SK-N-SH treated with all-trans-retinoic acid at 6 μM for 48 hours (cell line): ENCODE measurements at regions not wholly inside any gene's neighbourhood (a gene's known extent, or its start where the extent isn't known, plus 50 kb on each side); places are given as distances from the start of the nearest gene placed in this dataset.

Experiments used
- ATAC-seq: fragments of 200-7000 bp; cut with Tn5 transposase; 3 replicates; pipeline ENCODE4 v1.9.1; 2020; ENCODE audit warnings: mild to moderate bottlenecking, moderate library complexity
- ARNTL ChIP-seq: fragments of 450-650 bp; formaldehyde crosslinking; IDR thresholded peaks from 2 replicates; pipeline ENCODE4 v1.5.0; 2020; ENCODE audit warnings: low read depth, mild to moderate bottlenecking, moderate library complexity, borderline replicate concordance
- BACH2 ChIP-seq: fragments of 250-450 bp; sonication (Bioruptor Pico); IDR thresholded peaks from 2 replicates; pipeline ENCODE4 v1.9.0; 2021; ENCODE audit warnings: mild to moderate bottlenecking, borderline replicate concordance
- CSDC2 ChIP-seq: fragments of 250-450 bp; sonication (Bioruptor Pico); IDR thresholded peaks from 2 replicates; pipeline ENCODE4 v1.5.0; 2020; ENCODE audit warnings: mild to moderate bottlenecking, moderate library complexity
- ESRRG ChIP-seq: fragments of 250-450 bp; sonication (Bioruptor Pico); IDR thresholded peaks from 2 replicates; pipeline ENCODE4 v1.6.1; 2021; ENCODE audit warnings: mild to moderate bottlenecking
- GLIS3 ChIP-seq: fragments of 250-450 bp; sonication (Bioruptor Pico); IDR thresholded peaks from 2 replicates; pipeline ENCODE4 v1.5.0; 2020; ENCODE audit warnings: mild to moderate bottlenecking, moderate library complexity
- ISL1 ChIP-seq: fragments of 250-450 bp; sonication (Bioruptor Pico); IDR thresholded peaks from 2 replicates; pipeline ENCODE4 v2.1.2; 2022; ENCODE audit warnings: mild to moderate bottlenecking, moderate library complexity
- OSR1 ChIP-seq: fragments of 250-450 bp; sonication (Bioruptor Pico); IDR thresholded peaks from 2 replicates; pipeline ENCODE4 v1.8.0; 2022; ENCODE audit warnings: moderate library complexity, mild to moderate bottlenecking, inconsistent platforms
- PPARA ChIP-seq: fragments of 250-450 bp; sonication (Bioruptor Pico); IDR thresholded peaks from 2 replicates; pipeline ENCODE4 v1.5.0; 2020; ENCODE audit warnings: mild to moderate bottlenecking, borderline replicate concordance
- RARB ChIP-seq: fragments of 250-450 bp; sonication (Bioruptor Pico); IDR thresholded peaks from 2 replicates; pipeline ENCODE4 v1.8.0; 2021; ENCODE audit warnings: mild to moderate bottlenecking, moderate library complexity
- SNAI2 ChIP-seq: fragments of 250-450 bp; sonication (Bioruptor Pico); IDR thresholded peaks from 2 replicates; pipeline ENCODE4 v1.5.0; 2020; ENCODE audit warnings: mild to moderate bottlenecking, moderate library complexity
- TCF4 ChIP-seq: fragments of 250-450 bp; sonication (Bioruptor Pico); IDR thresholded peaks from 2 replicates; pipeline ENCODE4 v1.8.0; 2021; ENCODE audit warnings: mild to moderate bottlenecking, moderate library complexity, borderline replicate concordance
- TOX ChIP-seq: fragments of 250-450 bp; sonication (Bioruptor Pico); IDR thresholded peaks from 2 replicates; pipeline ENCODE4 v1.8.0; 2021; ENCODE audit warnings: mild to moderate bottlenecking, moderate library complexity, borderline replicate concordance
- ZC3H10 ChIP-seq: fragments of 250-450 bp; sonication (Bioruptor Pico); IDR thresholded peaks from 2 replicates; pipeline ENCODE4 v1.5.1; 2021; ENCODE audit warnings: mild to moderate bottlenecking, moderate library complexity
- ZFP3 ChIP-seq: fragments of 250-450 bp; sonication (Bioruptor Pico); IDR thresholded peaks from 2 replicates; pipeline ENCODE4 v1.5.0; 2020; ENCODE audit warnings: mild to moderate bottlenecking, moderate library complexity
- ZFP30 ChIP-seq: fragments of 450-650 bp; formaldehyde crosslinking; IDR thresholded peaks from 2 replicates; pipeline ENCODE4 v1.5.0; 2022; ENCODE audit warnings: mild to moderate bottlenecking, moderate library complexity
- ZNF565 ChIP-seq: fragments of 450-650 bp; formaldehyde crosslinking; conservative IDR thresholded peaks from 2 replicates; pipeline ENCODE4 v1.5.0; 2020; ENCODE audit warnings: low read depth, mild to moderate bottlenecking, moderate library complexity
- ZNF70 ChIP-seq: fragments of 450-650 bp; formaldehyde crosslinking; IDR thresholded peaks from 2 replicates; pipeline ENCODE4 v1.5.0; 2020; ENCODE audit warnings: mild to moderate bottlenecking, moderate library complexity
- ZNF8 ChIP-seq: fragments of 450-650 bp; formaldehyde crosslinking; IDR thresholded peaks from 2 replicates; pipeline ENCODE4 v1.5.0; 2020; ENCODE audit warnings: mild to moderate bottlenecking, moderate library complexity
- TF ChIP-seq, protein P1 (sequence below): fragments of 250-450 bp; sonication (Bioruptor Pico); IDR thresholded peaks from 2 replicates; pipeline ENCODE4 v1.8.0; 2021; ENCODE audit warnings: low read depth, mild to moderate bottlenecking, moderate library complexity, borderline replicate concordance
- TF ChIP-seq, protein P2 (sequence below): fragments of 250-450 bp; sonication (Bioruptor Pico); IDR thresholded peaks from 2 replicates; pipeline ENCODE4 v1.5.1; 2020; ENCODE audit warnings: low read depth, mild to moderate bottlenecking, moderate library complexity
- TF ChIP-seq, protein P3 (sequence below): fragments of 250-450 bp; sonication (Bioruptor Pico); IDR thresholded peaks from 2 replicates; pipeline ENCODE4 v1.5.0; 2020; ENCODE audit warnings: mild to moderate bottlenecking, moderate library complexity
- TF ChIP-seq, protein P4 (sequence below): fragments of 250-450 bp; sonication (Bioruptor Pico); IDR thresholded peaks from 2 replicates; pipeline ENCODE4 v1.5.1; 2021; ENCODE audit warnings: mild to moderate bottlenecking, moderate library complexity
- TF ChIP-seq, protein P5 (sequence below): fragments of 250-450 bp; sonication (Bioruptor Pico); IDR thresholded peaks from 2 replicates; pipeline ENCODE4 v1.8.0; 2020; ENCODE audit warnings: mild to moderate bottlenecking, moderate library complexity, borderline replicate concordance

DNA sequence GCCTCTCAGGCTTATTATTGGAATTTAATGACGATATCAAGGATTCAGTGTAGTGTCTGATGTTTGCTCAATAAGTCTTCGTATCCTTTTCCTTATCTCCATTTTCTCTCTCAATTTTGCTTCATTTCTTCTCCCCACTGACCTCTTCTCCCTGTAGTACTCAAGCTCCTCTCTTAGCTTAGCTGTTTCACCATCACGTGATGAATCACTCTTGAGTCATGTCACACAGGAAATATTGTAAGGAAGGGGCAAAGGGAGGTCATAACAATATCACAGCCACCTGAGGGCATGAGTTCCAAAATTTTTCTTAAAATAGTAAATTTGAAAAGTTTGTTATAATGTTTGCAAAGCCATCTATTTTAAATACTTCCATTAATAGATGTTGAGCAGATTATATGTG lies 392.2 kb upstream of the MARCKS start:
- peak; percentile 47; the same call in 2 of the 3 replicates for ATAC-seq
- TF ChIP-seq BACH2 (no peak), OSR1 (CRISPR knock-in tag) (no peak), GLIS3 (no peak), ZFP30 (CRISPR knock-in tag) (no peak), RARB (no peak), ZNF565 (CRISPR knock-in tag) (no peak)
- TF ChIP-seq, protein P1, sequence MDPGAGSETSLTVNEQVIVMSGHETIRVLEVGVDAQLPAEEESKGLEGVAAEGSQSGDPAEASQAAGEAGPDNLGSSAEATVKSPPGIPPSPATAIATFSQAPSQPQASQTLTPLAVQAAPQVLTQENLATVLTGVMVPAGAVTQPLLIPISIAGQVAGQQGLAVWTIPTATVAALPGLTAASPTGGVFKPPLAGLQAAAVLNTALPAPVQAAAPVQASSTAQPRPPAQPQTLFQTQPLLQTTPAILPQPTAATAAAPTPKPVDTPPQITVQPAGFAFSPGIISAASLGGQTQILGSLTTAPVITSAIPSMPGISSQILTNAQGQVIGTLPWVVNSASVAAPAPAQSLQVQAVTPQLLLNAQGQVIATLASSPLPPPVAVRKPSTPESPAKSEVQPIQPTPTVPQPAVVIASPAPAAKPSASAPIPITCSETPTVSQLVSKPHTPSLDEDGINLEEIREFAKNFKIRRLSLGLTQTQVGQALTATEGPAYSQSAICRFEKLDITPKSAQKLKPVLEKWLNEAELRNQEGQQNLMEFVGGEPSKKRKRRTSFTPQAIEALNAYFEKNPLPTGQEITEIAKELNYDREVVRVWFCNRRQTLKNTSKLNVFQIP (CRISPR knock-in tag): no peak
- TF ChIP-seq, protein P2, sequence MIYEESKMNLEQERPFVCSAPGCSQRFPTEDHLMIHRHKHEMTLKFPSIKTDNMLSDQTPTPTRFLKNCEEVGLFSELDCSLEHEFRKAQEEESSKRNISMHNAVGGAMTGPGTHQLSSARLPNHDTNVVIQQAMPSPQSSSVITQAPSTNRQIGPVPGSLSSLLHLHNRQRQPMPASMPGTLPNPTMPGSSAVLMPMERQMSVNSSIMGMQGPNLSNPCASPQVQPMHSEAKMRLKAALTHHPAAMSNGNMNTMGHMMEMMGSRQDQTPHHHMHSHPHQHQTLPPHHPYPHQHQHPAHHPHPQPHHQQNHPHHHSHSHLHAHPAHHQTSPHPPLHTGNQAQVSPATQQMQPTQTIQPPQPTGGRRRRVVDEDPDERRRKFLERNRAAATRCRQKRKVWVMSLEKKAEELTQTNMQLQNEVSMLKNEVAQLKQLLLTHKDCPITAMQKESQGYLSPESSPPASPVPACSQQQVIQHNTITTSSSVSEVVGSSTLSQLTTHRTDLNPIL (CRISPR knock-in tag): no peak

DNA sequence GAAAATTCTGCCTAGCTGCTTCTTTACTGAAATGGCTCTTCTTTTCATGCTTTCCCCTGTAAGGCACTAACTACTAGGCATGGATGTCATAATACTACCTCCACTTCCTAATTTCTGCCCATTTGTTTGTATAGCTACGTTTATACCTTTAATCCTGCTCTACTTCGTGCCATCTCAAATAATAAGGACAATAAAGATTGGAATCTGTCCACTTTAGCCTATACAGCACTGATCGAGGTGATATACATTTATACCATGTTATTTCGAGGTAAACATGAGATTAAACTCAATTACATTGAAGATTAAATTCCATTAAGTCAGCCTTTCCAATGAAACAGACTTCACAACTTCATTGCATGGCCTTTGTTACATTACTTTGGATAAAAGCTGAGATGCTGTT lies 390.6 kb upstream of the MARCKS start:
- TF ChIP-seq OSR1 (CRISPR knock-in tag) (no peak), ZNF565 (CRISPR knock-in tag) (no peak)
- TF ChIP-seq, all 23 proteins: peak for 0
- ATAC-seq: no peak

DNA sequence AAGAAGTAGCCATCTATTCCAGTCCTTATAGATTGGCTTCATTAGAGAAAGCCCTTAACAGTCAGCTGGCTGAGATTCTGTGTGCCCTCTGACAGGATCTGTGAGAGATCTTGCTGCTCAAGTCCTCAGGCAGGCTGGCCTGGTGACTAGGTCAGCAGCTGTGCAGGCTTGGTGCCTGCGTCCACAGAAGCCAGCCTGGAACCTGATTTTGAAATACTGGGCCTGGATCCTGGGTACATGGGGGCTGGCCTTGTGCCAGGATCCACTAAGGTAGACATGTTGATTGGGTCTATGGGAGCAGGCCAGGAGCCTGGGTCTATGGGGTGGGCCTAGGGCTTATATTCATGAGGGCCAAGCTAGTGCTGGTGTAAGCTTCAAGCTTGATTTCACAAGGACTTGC lies 381.8 kb upstream of the MARCKS start:
- TF ChIP-seq TCF4 (CRISPR knock-in tag) (no peak), ZNF70 (no peak), ISL1 (no peak), ZNF8 (CRISPR knock-in tag) (no peak), BACH2 (no peak), OSR1 (CRISPR knock-in tag) (no peak), ARNTL (CRISPR knock-in tag) (no peak), CSDC2 (CRISPR knock-in tag) (no peak), ZC3H10 (no peak), ESRRG (CRISPR knock-in tag) (no peak), ZFP3 (CRISPR knock-in tag) (no peak), PPARA (CRISPR knock-in tag) (no peak), SNAI2 (CRISPR knock-in tag) (no peak), TOX (no peak), RARB (no peak)
- TF ChIP-seq, protein P3, sequence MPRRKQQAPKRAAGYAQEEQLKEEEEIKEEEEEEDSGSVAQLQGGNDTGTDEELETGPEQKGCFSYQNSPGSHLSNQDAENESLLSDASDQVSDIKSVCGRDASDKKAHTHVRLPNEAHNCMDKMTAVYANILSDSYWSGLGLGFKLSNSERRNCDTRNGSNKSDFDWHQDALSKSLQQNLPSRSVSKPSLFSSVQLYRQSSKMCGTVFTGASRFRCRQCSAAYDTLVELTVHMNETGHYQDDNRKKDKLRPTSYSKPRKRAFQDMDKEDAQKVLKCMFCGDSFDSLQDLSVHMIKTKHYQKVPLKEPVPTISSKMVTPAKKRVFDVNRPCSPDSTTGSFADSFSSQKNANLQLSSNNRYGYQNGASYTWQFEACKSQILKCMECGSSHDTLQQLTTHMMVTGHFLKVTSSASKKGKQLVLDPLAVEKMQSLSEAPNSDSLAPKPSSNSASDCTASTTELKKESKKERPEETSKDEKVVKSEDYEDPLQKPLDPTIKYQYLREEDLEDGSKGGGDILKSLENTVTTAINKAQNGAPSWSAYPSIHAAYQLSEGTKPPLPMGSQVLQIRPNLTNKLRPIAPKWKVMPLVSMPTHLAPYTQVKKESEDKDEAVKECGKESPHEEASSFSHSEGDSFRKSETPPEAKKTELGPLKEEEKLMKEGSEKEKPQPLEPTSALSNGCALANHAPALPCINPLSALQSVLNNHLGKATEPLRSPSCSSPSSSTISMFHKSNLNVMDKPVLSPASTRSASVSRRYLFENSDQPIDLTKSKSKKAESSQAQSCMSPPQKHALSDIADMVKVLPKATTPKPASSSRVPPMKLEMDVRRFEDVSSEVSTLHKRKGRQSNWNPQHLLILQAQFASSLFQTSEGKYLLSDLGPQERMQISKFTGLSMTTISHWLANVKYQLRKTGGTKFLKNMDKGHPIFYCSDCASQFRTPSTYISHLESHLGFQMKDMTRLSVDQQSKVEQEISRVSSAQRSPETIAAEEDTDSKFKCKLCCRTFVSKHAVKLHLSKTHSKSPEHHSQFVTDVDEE (CRISPR knock-in tag): no peak
- TF ChIP-seq, protein P4, sequence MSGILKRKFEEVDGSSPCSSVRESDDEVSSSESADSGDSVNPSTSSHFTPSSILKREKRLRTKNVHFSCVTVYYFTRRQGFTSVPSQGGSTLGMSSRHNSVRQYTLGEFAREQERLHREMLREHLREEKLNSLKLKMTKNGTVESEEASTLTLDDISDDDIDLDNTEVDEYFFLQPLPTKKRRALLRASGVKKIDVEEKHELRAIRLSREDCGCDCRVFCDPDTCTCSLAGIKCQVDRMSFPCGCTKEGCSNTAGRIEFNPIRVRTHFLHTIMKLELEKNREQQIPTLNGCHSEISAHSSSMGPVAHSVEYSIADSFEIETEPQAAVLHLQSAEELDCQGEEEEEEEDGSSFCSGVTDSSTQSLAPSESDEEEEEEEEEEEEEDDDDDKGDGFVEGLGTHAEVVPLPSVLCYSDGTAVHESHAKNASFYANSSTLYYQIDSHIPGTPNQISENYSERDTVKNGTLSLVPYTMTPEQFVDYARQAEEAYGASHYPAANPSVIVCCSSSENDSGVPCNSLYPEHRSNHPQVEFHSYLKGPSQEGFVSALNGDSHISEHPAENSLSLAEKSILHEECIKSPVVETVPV (CRISPR knock-in tag): no peak
- TF ChIP-seq, protein P1 (CRISPR knock-in tag): no peak
- TF ChIP-seq, protein P5, sequence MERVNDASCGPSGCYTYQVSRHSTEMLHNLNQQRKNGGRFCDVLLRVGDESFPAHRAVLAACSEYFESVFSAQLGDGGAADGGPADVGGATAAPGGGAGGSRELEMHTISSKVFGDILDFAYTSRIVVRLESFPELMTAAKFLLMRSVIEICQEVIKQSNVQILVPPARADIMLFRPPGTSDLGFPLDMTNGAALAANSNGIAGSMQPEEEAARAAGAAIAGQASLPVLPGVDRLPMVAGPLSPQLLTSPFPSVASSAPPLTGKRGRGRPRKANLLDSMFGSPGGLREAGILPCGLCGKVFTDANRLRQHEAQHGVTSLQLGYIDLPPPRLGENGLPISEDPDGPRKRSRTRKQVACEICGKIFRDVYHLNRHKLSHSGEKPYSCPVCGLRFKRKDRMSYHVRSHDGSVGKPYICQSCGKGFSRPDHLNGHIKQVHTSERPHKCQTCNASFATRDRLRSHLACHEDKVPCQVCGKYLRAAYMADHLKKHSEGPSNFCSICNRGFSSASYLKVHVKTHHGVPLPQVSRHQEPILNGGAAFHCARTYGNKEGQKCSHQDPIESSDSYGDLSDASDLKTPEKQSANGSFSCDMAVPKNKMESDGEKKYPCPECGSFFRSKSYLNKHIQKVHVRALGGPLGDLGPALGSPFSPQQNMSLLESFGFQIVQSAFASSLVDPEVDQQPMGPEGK (CRISPR knock-in tag): no peak
- ATAC-seq: no peak
